ENCODE measurements at regions not wholly inside any gene's neighbourhood (a gene's known extent, or its start where the extent isn't known, plus 50 kb on each side); places are given as distances from the start of the nearest gene placed in this dataset.

- Histone ChIP-seq H3K36me3 (ENCODE audit: insufficient read depth in 1 of 2, low read depth in 1 of 2) (no peaks in the 10 kb centered on the region), H3K9me3 (no peaks in the 10 kb centered on the region), H3K4me3 (no peak overlapping the region), H3K27me3 (ENCODE audit: insufficient read depth in 3 of 3, low read length in 2 of 3) (no peaks in the 10 kb centered on the region), H3K4me1 (no peaks in the 10 kb centered on the region), H3K27ac (no peak overlapping the region)
- no peak for ATAC-seq
- 55 to 70% (median 57%) methylated on average over 3 of the region's 3 CpGs for WGBS, 3 donors
- TF ChIP-seq, protein P1, sequence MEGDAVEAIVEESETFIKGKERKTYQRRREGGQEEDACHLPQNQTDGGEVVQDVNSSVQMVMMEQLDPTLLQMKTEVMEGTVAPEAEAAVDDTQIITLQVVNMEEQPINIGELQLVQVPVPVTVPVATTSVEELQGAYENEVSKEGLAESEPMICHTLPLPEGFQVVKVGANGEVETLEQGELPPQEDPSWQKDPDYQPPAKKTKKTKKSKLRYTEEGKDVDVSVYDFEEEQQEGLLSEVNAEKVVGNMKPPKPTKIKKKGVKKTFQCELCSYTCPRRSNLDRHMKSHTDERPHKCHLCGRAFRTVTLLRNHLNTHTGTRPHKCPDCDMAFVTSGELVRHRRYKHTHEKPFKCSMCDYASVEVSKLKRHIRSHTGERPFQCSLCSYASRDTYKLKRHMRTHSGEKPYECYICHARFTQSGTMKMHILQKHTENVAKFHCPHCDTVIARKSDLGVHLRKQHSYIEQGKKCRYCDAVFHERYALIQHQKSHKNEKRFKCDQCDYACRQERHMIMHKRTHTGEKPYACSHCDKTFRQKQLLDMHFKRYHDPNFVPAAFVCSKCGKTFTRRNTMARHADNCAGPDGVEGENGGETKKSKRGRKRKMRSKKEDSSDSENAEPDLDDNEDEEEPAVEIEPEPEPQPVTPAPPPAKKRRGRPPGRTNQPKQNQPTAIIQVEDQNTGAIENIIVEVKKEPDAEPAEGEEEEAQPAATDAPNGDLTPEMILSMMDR (IDR thresholded peaks at IDR 0.05), result no peak
- DNase-seq, result no peak
- intact Hi-C loops (cut with DNase I), result no loop called here
These were observed 358.1 kb upstream of the ETAA1 start for GRCh38 chr2:67039058-67039457.

- intact Hi-C loops (cut with DNase I), result no loop called here
- Histone ChIP-seq H3K4me1 (no peaks in the 10 kb centered on the region), H3K36me3 (ENCODE audit: insufficient read depth in 1 of 2, low read depth in 1 of 2) (no peaks in the 10 kb centered on the region), H3K9me3 (no peaks in the 10 kb centered on the region), H3K4me3 (no peak overlapping the region), H3K27ac (no peak overlapping the region), H3K27me3 (ENCODE audit: insufficient read depth in 3 of 3, low read length in 2 of 3) (no peaks in the 10 kb centered on the region)
- ATAC-seq, result no peak
- TF ChIP-seq, protein P1 (IDR thresholded peaks at IDR 0.05), result no peak
- DNase-seq, result no peak
- 65 to 86% (median 72%) methylated on average over 2 of the region's 2 CpGs for WGBS, 3 donors
These were observed 357.5 kb upstream of the ETAA1 start for GRCh38 chr2:67039517-67040103.

DNA sequence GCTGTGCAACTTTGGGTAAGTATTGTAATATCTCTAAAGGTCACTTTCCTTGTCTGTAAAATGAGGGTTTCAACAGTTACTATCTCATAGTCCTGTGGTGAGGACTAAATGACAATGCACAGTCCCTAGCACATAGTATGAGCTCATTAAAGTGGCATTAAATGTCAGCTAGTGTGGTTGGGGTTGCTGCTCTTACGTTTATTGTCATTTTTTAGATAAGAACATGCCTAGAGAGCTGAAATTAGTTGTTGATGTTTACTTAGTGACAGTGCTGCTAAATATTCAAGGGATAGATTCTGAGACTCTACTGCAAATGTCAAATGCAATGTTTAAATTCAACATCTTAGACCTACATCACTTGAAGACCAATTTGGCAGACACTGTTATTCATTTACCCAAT, 356.1 kb upstream of the ETAA1 start:
- intact Hi-C loops (cut with DNase I), result no loop called here
- TF ChIP-seq, protein P1 (IDR thresholded peaks at IDR 0.05), result no peak
- Histone ChIP-seq H3K4me1 (no peaks in the 10 kb centered on the region), H3K9me3 (no peaks in the 10 kb centered on the region), H3K27me3 (ENCODE audit: insufficient read depth in 3 of 3, low read length in 2 of 3) (no peaks in the 10 kb centered on the region), H3K27ac (no peak overlapping the region), H3K36me3 (ENCODE audit: insufficient read depth in 1 of 2, low read depth in 1 of 2) (no peaks in the 10 kb centered on the region), H3K4me3 (no peak overlapping the region)
- ATAC-seq (no peak), DNase-seq (no peak)
- WGBS, 3 donors, result 52 to 79% (median 77%) methylated on average over 1 of the region's 1 CpG

DNA sequence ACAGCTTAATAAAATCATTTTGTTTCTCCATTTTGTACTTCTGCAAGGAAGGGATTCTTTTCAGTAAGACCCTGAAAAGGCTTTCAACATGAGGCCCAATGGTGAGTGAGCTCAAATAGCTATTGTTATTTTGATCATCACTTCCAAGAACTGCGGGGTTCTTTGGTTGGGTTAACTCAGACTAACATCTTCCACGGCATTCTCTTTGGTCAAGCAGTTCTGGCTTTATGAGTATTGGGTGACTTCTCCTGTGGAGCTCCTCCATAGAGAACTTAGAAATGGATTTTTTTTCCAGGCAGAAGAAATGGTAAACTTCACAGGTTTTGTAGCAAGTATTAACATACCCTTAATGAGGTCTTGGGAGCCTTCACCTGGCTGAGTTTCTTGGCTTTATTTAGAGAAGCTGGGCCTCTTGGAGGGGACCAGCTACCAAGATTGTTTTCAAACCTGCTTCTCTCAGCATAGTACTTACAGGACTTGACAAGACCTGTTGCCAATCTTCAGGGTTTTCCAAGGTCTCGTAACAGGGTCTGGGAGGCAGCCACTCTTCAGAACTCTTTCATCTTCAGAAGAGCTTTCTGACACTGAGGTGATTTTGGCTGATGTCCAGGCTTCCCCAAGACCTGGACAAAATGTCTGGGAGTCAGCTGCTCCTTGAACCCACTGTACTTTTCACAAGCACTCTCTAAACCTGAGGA, 353.2 kb upstream of the ETAA1 start:
- Histone ChIP-seq H3K9me3 (no peaks in the 10 kb centered on the region), H3K4me3 (no peak overlapping the region), H3K4me1 (no peaks in the 10 kb centered on the region), H3K27ac (no peak overlapping the region), H3K27me3 (ENCODE audit: insufficient read depth in 3 of 3, low read length in 2 of 3) (no peaks in the 10 kb centered on the region), H3K36me3 (ENCODE audit: insufficient read depth in 1 of 2, low read depth in 1 of 2) (no peaks in the 10 kb centered on the region)
- TF ChIP-seq, protein P1 (IDR thresholded peaks at IDR 0.05), result no peak
- intact Hi-C loops (cut with DNase I), result no loop called here
- ATAC-seq (no peak), DNase-seq (no peak)
- 86 to 90% (median 87%) methylated on average over 3 of the region's 3 CpGs for WGBS, 3 donors

- TF ChIP-seq, protein P1 (IDR thresholded peaks at IDR 0.05), result no peak
- H3K4me3 ChIP-seq, result no peak overlapping the region
- intact Hi-C loops (cut with DNase I), result no loop called here
- ATAC-seq (no peak), DNase-seq (no peak)
- no peaks in the 10 kb centered on the region for H3K27me3 ChIP-seq (ENCODE audit: insufficient read depth in 3 of 3, low read length in 2 of 3)
- no peaks in the 10 kb centered on the region for H3K36me3 ChIP-seq (ENCODE audit: insufficient read depth in 1 of 2, low read depth in 1 of 2)
- no peaks in the 10 kb centered on the region for H3K9me3 ChIP-seq
- no peak overlapping the region for H3K27ac ChIP-seq
- WGBS, 3 donors, result 90 to 97% (median 96%) methylated on average over 1 of the region's 1 CpG
- no peaks in the 10 kb centered on the region for H3K4me1 ChIP-seq
These were observed 350.5 kb upstream of the ETAA1 start for GRCh38 chr2:67046591-67046990.

Data from psoas muscle (tissue), 7 donors.